ENCODE measurements at regions not wholly inside any gene's neighbourhood (a gene's known extent, or its start where the extent isn't known, plus 50 kb on each side); places are given as distances from the start of the nearest gene placed in this dataset.

- TF ChIP-seq, protein P1, sequence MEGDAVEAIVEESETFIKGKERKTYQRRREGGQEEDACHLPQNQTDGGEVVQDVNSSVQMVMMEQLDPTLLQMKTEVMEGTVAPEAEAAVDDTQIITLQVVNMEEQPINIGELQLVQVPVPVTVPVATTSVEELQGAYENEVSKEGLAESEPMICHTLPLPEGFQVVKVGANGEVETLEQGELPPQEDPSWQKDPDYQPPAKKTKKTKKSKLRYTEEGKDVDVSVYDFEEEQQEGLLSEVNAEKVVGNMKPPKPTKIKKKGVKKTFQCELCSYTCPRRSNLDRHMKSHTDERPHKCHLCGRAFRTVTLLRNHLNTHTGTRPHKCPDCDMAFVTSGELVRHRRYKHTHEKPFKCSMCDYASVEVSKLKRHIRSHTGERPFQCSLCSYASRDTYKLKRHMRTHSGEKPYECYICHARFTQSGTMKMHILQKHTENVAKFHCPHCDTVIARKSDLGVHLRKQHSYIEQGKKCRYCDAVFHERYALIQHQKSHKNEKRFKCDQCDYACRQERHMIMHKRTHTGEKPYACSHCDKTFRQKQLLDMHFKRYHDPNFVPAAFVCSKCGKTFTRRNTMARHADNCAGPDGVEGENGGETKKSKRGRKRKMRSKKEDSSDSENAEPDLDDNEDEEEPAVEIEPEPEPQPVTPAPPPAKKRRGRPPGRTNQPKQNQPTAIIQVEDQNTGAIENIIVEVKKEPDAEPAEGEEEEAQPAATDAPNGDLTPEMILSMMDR (IDR thresholded peaks at IDR 0.05) = no peak
- no peak for TF ChIP-seq EZH2 (IDR thresholded peaks at IDR 0.05; ENCODE audit: borderline replicate concordance, insufficient read depth, low read depth, low read length, poor library complexity, severe bottlenecking)
These were observed 1739.6 kb downstream of the OLFM4 start for GRCh38 chr13:54768214-54768613.

Data from B cell (primary cell).